MCF 10A (cell line): ENCODE measurements at regions not wholly inside any gene's neighbourhood (a gene's known extent, or its start where the extent isn't known, plus 50 kb on each side); places are given as distances from the start of the nearest gene placed in this dataset.

Source experiments
- BruUV-seq: library from RNA; stranded (reverse); fragments of 400-500 nt; replicated peaks from 2 replicates; lab custom pipeline; 2021; lab: Mats Ljungman, UMichigan
- CTCF ChIA-PET: fragments of 300-600 bp; sonication (Branson Sonifier 250); formaldehyde crosslinking; extraction: SDS; loops from one replicate; lab custom pipeline; 2021; ENCODE audit warnings: antibody characterized with exemption, inconsistent platforms; lab: Yijun Ruan, JAX
- POLR2A ChIA-PET: fragments of 300-600, 350-650 bp; sonication (Branson Sonifier 250); formaldehyde crosslinking; extraction: SDS; loops from one replicate; lab custom pipeline; 2020; ENCODE audit warnings: antibody characterized with exemption, inconsistent platforms; lab: Yijun Ruan, JAX
- DNase-seq: peaks from one replicate; pipeline ENCODE4 v3.0.0-alpha.2; 2018; ENCODE audit not compliant: unreplicated experiment
- H3K27ac Mint-ChIP-seq: one replicate; pipeline ENCODE4 v1.8.0; 2022; ENCODE audit warnings: mild to moderate bottlenecking, low read depth, mixed read lengths; ENCODE audit not compliant: unreplicated experiment
- H3K27me3 Mint-ChIP-seq: one replicate; pipeline ENCODE4 v1.8.0; 2022; ENCODE audit warnings: mixed read lengths; ENCODE audit not compliant: insufficient read depth, unreplicated experiment
- H3K36me3 Mint-ChIP-seq: one replicate; pipeline ENCODE4 v1.8.0; 2022; ENCODE audit warnings: mild to moderate bottlenecking, moderate library complexity, mixed read lengths; ENCODE audit not compliant: insufficient read depth, unreplicated experiment
- H3K4me1 Mint-ChIP-seq: one replicate; pipeline ENCODE4 v1.8.0; 2022; ENCODE audit warnings: mixed read lengths; ENCODE audit not compliant: insufficient read depth, unreplicated experiment
- H3K4me3 Mint-ChIP-seq: one replicate; pipeline ENCODE4 v1.8.0; 2022; ENCODE audit warnings: mild to moderate bottlenecking, moderate library complexity, mixed read lengths; ENCODE audit not compliant: unreplicated experiment
- H3K9me3 Mint-ChIP-seq: one replicate; pipeline ENCODE4 v1.8.0; 2022; ENCODE audit warnings: mixed read lengths; ENCODE audit not compliant: unreplicated experiment
- intact Hi-C: fragments of 100-400 bp; cut with micrococcal nuclease; formaldehyde crosslinking; loops from 2 replicates; pipeline ENCODE4 v1.14.1; 2022
- TF ChIP-seq, protein P1 (sequence below): fragments of 200-600 bp; IDR thresholded peaks from one replicate; pipeline ENCODE4 v1.8.0; 2022; ENCODE audit warnings: antibody characterized with exemption, mild to moderate bottlenecking; ENCODE audit not compliant: unreplicated experiment

DNA sequence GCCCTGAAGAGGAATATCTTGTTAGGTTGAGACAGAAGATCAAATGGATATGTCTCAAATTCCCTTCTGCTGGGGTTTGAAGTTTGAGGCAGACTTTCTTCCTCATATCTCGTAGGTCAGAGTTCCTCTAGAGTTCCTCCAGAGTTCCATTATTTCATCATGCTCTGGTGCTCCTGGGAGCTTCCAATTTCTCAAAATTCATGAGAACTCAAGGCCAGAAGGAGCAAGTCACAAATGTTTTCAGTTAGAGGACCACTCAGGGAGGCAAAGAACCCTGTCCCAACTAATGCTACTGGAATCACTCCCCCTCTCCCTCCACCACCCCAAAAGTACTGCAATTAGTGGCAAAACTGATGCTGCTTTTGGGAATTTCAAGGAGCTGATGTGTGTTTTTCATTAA is 115.7 kb upstream of the RBMS1 start:
- BruUV-seq, result no TSS peak
- intact Hi-C loops, result no loop called here
- TF ChIP-seq, protein P1, sequence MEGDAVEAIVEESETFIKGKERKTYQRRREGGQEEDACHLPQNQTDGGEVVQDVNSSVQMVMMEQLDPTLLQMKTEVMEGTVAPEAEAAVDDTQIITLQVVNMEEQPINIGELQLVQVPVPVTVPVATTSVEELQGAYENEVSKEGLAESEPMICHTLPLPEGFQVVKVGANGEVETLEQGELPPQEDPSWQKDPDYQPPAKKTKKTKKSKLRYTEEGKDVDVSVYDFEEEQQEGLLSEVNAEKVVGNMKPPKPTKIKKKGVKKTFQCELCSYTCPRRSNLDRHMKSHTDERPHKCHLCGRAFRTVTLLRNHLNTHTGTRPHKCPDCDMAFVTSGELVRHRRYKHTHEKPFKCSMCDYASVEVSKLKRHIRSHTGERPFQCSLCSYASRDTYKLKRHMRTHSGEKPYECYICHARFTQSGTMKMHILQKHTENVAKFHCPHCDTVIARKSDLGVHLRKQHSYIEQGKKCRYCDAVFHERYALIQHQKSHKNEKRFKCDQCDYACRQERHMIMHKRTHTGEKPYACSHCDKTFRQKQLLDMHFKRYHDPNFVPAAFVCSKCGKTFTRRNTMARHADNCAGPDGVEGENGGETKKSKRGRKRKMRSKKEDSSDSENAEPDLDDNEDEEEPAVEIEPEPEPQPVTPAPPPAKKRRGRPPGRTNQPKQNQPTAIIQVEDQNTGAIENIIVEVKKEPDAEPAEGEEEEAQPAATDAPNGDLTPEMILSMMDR, result no peak
- no peak for DNase-seq
- H3K4me1 Mint-ChIP-seq, result peaks cover 13% of the 10 kb centered on the region
- H3K9me3 Mint-ChIP-seq, result no peaks in the 10 kb centered on the region
- POLR2A ChIA-PET, result interaction anchor here (1.1 kb wide), 1 partner anchor 11 kb away, joined by 3 read pairs; no protein-coding TSS in a partner anchor
- H3K4me3 Mint-ChIP-seq, result no peak overlapping the region
- H3K36me3 Mint-ChIP-seq, result no peaks in the 10 kb centered on the region
- no peak overlapping the region for H3K27ac Mint-ChIP-seq
- CTCF ChIA-PET, result no interaction called here
- no peaks in the 10 kb centered on the region for H3K27me3 Mint-ChIP-seq

DNA sequence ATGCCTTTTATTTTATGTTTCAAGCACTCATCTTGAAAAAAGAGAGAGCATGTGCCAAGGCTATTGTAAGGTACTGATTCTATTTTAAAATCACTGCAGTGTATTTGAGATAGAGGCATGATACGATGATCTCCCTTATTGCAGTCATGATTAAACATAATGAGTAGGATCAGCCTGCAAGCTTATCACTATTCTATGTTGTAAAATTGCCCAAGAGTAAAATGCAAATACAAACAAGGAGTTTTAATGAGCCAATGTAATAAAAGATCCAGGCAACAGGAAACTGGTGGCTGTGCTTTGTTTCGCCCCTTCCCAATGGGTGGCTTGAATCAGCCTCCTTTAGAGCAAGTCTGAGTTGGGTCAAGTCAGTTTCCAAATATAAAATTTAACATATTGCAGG is 116.4 kb upstream of the RBMS1 start:
- Mint-ChIP-seq H3K4me1 (peaks cover 13% of the 10 kb centered on the region), H3K27me3 (no peaks in the 10 kb centered on the region), H3K4me3 (no peak overlapping the region), H3K27ac (no peak overlapping the region), H3K9me3 (no peaks in the 10 kb centered on the region), H3K36me3 (no peaks in the 10 kb centered on the region)
- BruUV-seq, result no TSS peak
- CTCF ChIA-PET, result no interaction called here
- TF ChIP-seq, protein P1, result no peak
- DNase-seq, result no peak
- POLR2A ChIA-PET, result no interaction called here
- intact Hi-C loops, result no loop called here

DNA sequence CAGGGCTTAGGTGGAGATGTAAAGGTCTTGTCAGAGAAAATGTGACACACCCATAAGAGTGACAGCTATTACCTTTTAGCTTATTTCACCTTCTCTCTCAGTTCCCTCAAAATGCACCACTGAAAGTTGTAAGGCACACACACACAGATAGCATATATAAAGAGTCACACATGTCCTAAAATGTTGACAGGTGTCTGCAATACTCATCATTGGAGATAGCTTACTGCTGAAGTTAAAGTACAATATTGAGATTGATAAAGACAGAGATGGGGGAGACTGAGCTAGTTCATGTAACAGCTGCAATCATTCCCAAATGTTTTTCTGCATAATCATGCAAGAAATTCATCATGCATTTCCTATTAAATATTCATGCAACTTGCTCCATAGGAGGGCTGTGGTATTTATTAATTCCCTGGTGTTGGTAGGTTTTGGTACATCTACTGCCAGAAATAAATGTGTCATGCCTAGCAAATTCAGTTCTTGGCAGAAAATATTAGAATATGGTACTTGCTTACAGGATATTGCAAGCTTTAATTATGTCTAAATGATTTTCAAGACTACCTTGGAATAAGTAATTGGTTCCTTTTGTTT is 118.8 kb upstream of the RBMS1 start:
- H3K27ac Mint-ChIP-seq, result no peak overlapping the region
- H3K4me1 Mint-ChIP-seq, result peaks cover 13% of the 10 kb centered on the region
- no peak overlapping the region for H3K4me3 Mint-ChIP-seq
- intact Hi-C loops, result no loop called here
- DNase-seq, result no peak
- no peaks in the 10 kb centered on the region for H3K27me3 Mint-ChIP-seq
- no peaks in the 10 kb centered on the region for H3K36me3 Mint-ChIP-seq
- H3K9me3 Mint-ChIP-seq, result peaks cover 9% of the 10 kb centered on the region
- CTCF ChIA-PET, result interaction anchor here (0.6 to 0.7 kb wide), 2 partner anchors 289 to 488 kb away, joined by 4 read pairs; no protein-coding TSS in a partner anchor
- TF ChIP-seq, protein P1, result no peak
- no TSS peak for BruUV-seq
- POLR2A ChIA-PET, result interaction anchor here (0.6 kb wide), 1 partner anchor 9 kb away, joined by 4 read pairs; no protein-coding TSS in a partner anchor

DNA sequence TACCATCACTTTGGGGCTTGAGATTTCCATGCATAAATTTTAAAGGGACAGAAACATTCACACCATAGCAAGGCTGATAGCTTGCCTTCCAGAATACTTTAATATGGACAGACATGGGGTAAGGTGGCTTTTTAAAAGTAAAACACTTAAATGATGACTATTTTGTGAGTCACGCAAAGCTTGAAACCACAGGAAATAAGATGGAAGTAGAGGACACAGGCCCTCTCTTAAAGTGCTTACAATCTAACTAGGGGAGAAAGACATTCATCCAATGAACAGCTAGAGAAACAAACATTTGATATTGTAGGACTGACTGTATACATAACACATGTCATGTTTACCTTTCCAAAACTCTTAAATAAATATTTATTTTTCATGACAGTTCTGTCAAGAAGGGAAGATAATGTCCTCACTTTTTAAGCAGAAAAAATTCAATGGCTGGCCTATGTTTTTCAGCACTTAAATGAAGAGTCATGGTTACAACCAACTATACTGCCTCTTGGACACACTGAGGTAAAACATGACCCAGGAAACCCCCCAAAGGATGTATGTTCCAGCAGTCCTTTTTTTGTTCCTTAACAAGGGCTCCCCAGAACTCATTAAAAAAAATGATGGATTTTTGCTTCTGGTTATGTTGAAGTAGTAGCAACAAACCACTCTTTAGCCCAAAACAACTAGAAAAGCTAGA is 120.0 kb upstream of the RBMS1 start:
- ChIA-PET POLR2A (interaction anchor here (0.7 to 0.9 kb wide), 2 partner anchors 12 kb away, joined by 3 read pairs; no protein-coding TSS in a partner anchor), CTCF (interaction anchor here (0.6 to 1.1 kb wide), 2 partner anchors 83 to 290 kb away, joined by 3 read pairs; no protein-coding TSS in a partner anchor)
- no peaks in the 10 kb centered on the region for H3K27me3 Mint-ChIP-seq
- peaks cover 9% of the 10 kb centered on the region for H3K9me3 Mint-ChIP-seq
- BruUV-seq, result no TSS peak
- DNase-seq, result peak; percentile 64
- H3K27ac Mint-ChIP-seq, result no peak overlapping the region
- no peaks in the 10 kb centered on the region for H3K36me3 Mint-ChIP-seq
- H3K4me1 Mint-ChIP-seq, result peaks cover 13% of the 10 kb centered on the region
- no peak overlapping the region for H3K4me3 Mint-ChIP-seq
- TF ChIP-seq, protein P1, result no peak
- intact Hi-C loops, result no loop called here
